ENCODE measurements at regions not wholly inside any gene's neighbourhood (a gene's known extent, or its start where the extent isn't known, plus 50 kb on each side); places are given as distances from the start of the nearest gene placed in this dataset.

- no peak for DNase-seq
Measured at GRCh38 chr10:113379091-113379490, 173.8 kb upstream of the HABP2 start.

DNA sequence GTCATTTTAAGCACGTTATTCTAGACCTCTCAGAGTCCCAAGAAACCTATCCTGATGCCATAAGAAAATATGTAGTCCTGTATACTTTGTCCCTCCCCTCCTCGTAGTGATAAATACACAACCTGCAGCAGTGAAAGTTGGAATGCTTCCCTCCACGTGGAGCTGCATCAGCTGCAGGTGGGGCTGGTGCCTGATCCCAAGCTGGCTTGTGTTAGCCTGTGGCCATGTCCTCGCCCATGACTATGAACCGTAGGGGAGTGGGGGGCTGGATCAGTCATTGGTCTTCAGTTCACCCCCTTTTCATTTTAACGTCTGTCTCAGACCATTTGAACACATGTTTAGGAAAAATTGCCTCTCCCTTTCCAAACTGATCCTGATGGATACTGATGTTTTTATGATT lies 171.4 kb upstream of the HABP2 start:
- no peak for DNase-seq

DNA sequence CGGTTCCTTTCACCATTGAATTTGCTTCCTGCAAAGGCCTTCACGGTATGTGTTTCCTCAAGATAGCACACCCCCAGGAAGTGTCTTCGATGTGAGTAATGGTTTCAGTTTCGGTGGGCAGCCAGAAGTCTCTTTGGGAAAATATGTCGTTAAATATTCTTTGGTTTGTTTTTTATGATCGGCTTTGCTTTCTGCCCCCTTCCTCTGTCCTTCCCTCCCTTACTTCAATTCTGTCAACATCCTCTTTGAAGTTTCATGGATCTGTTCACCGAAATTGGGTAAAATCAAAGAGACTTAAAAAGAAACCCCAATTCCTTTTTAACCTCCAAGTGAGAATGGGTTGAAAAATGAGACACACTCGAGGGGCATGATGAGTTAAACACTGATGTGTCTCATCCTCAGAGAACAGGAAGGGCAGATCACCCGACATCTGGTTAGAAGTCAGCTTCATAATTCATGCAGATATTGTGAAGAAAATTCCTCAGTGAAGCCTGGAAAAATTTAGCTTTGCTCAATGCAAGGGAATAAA lies 170.8 kb upstream of the HABP2 start:
- no peak for DNase-seq

GRCh38 chr10:113382691-113383090 lies 170.2 kb upstream of the HABP2 start:
- no peak for DNase-seq

DNA sequence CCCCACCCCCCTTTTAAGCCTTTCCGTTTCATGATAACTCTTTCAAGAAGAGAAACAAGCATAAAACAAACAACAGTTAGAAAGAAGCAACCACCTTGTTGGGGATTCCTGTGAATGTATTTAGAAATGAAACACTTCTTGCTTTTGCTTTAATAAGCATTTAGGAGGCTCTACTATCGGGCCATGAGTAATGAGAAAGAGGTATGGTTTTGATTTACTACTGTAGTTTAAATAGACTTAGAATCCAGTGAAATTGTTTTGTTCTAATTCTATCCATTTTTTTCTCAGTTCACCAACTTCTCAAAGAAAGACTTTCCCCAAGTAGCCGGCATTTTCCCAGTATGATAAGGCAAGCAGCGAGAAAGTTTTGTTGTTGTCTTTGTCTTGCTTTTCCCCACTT lies 168.7 kb upstream of the HABP2 start:
- DNase-seq: no peak

DNA sequence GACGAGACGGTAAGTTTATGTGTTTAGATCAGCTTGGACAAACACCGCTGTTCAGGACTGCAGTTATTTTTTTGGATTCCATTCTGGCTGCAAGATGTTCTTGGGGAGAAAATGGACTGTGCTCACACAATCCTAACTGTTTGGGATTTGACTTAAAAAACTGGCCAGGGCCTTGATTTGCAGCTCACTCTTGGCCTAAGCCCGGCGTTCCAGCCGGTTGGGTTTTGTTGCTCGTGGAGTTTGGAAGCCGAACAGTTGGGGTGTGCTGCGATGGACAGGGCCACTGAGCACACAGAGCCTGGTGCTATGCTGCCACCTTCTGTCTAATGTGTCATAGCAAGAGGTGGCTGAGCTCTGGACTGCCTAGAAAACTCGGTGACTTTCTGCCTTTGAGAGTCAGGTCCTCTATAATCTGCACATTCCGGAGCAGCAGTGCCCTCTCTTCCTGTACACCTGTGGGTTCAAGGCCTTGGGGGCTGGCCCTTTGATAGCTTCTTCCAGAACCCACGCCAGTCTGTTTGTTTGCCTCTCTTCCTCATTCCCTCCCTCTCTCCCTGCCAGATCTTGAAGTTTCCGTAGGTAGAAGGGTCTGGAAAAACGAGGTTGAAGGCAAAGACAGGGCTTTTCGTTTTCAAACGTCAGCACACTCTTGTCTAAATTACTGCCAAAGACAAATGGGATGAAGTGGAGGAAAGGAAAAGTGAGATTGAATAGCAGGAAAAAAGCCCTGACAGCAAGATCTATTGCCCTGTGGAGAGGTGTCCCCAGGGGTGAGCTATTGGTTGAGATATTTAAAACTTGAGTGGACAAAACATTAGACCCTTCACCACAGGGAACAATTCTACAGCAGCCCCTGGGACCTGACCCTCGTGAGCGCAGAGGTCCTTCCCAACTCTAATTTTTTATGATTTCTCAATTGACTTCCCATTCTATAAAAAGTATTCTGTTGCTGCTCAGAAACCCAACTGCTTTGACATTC lies 167.5 kb upstream of the HABP2 start:
- DNase-seq: peak; percentile 43

- DNase-seq: no peak
Measured at GRCh38 chr10:113386005-113386404, 166.8 kb upstream of the HABP2 start.

- DNase-seq: no peak
Measured at GRCh38 chr10:113389969-113390368, 162.9 kb upstream of the HABP2 start.

GRCh38 chr10:113390896-113391295 lies 162.0 kb upstream of the HABP2 start:
- DNase-seq: no peak

DNA sequence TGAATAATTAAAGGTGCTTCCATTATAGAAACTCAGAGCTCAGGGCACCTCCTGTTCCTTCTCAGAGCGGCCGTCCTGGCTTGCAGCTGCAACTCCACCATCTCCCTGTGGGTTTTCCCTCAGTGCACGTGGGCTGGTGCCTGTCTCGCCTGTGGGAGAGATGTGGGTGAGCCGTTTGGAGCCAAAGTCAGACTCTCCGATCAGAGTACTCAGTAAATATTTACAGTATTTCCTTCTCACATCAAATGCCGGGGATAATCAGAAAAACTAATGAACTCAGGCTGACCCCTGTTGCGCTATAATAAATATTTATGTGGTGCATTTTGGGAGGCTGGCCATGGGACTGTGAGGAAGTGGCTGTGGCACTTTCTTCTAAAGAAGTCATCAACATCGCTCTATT lies 155.8 kb upstream of the HABP2 start:
- DNase-seq: no peak

- DNase-seq: no peak
Measured at GRCh38 chr10:113399065-113399464, 153.8 kb upstream of the HABP2 start.

DNA sequence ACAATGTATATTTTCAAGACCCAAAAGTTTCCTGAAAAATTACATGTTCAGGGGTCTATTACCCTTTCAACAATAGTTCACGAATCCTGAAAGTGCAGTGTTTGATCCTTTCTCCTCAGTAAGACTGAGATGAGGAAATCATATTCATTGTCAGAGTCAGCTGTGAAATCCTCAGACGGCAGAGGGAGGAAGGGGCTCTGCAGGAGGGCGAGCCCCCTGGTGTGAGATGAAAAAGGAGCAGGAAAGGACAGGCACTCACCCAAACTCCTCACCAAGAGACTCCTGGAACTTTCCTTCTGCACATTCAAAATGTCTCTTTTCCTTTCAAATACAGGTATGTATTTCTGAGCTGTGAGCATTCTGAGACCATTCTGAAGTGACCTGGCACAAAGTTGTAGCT lies 150.3 kb upstream of the HABP2 start:
- DNase-seq: no peak

DNA sequence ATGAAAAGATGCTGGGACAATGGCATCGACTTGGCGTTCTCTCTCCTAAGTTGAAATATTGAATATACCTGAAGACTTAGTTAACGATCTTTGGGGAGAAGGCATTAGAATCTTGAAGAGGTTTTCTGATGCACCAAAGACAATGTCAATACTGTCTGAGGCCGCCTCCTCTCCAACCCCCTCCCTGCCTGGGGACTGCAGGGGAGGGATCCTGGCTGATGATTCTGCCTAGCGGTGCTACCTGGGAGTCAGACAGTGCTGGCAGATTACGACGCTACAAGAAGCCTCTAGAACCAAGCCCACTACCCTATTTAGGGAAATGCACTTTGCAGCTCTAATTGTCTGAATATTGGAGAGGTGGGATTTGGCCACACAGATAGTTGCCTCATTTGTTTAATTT lies 145.6 kb upstream of the HABP2 start:
- no peak for DNase-seq

GRCh38 chr10:113409175-113409574 lies 143.7 kb upstream of the HABP2 start:
- DNase-seq: no peak

- DNase-seq: no peak
Measured at GRCh38 chr10:113410618-113411017, 142.2 kb upstream of the HABP2 start.

DNA sequence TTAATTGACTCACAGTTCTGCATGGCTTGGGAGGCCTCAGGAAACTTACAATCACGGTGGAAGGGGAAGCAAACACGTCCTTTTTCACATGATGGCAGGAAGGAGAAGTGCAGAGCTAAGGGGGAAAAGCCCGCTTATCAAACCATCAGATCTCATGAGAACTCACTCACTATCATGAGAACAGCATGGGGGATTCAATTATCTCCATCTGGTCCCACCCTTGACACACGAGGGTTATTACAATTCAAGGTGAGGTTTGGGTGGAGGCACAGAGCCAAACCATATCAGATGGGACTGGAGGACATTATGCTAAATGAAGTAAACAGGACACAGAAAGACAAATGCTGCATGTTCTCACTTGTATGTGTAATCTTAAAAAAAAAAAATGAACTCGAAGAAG lies 141.4 kb upstream of the HABP2 start:
- DNase-seq: no peak

GRCh38 chr10:113412161-113412560 lies 140.7 kb upstream of the HABP2 start:
- DNase-seq: no peak

DNA sequence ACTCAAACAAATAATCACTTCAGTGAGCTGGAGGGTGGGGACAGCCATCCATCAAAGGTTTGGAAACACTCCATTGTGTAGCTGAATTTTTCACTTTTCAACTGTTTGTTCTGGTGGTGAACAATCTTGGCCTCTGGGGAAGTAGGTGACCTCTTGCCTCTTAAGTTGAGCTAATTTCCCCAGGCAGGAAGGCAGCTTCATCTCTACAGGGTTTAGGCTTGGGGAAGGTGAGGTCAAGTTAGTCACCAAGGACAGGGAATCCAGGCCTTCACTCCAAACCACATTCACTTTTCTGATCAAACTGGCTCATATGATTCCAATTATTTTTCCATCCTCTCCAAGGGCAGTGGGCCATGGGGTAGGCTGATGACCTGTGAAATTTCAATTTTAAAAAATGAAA lies 138.3 kb upstream of the HABP2 start:
- DNase-seq: no peak

- DNase-seq: no peak
Measured at GRCh38 chr10:113415246-113415645, 137.6 kb upstream of the HABP2 start.

- DNase-seq: no peak
Measured at GRCh38 chr10:113420057-113420732, 132.7 kb upstream of the HABP2 start.

- no peak for DNase-seq
Measured at GRCh38 chr10:113420733-113421675, 131.8 kb upstream of the HABP2 start.

- DNase-seq: no peak
Measured at GRCh38 chr10:113422371-113422770, 130.5 kb upstream of the HABP2 start.

Measured in DMS 273 treated with DMSO at 0.1 percent for 48 hours (cell line).